CD4-positive, alpha-beta memory T cell (primary cell): ENCODE measurements at regions not wholly inside any gene's neighbourhood (a gene's known extent, or its start where the extent isn't known, plus 50 kb on each side); places are given as distances from the start of the nearest gene placed in this dataset.

Experiments used
- CTCF ChIA-PET: fragments of 350-600 bp; sonication (Branson Sonifier 250); formaldehyde crosslinking; loops from one replicate; lab custom pipeline; 2021; ENCODE audit warnings: inconsistent platforms; ENCODE audit not compliant: partially characterized antibody; lab: Charles Lee
- POLR2A ChIA-PET: fragments of 350-600 bp; sonication (Branson Sonifier 250); formaldehyde crosslinking; loops from one replicate; lab custom pipeline; 2021; ENCODE audit not compliant: partially characterized antibody; lab: Charles Lee
- DNase-seq, 5 donors: peaks; one replicate each; pipeline versions ENCODE4 v3.0.0 to v3.0.0-alpha.2; 2020 to 2022; ENCODE audit warnings: mixed read lengths in 1 of 5
- H3K27ac ChIP-seq: one replicate; pipeline ENCODE4 v1.7.0; 2013; ENCODE audit warnings: low read depth, low read length
- H3K27me3 ChIP-seq: 2 replicates; pipeline ENCODE4 v1.7.0; 2013; ENCODE audit warnings: mild to moderate bottlenecking, low read length, moderate library complexity; ENCODE audit not compliant: insufficient read depth
- H3K36me3 ChIP-seq: 2 replicates; pipeline ENCODE4 v1.7.0; 2013; ENCODE audit warnings: mild to moderate bottlenecking, low read length, moderate library complexity; ENCODE audit not compliant: insufficient read depth
- H3K4me1 ChIP-seq: 2 replicates; pipeline ENCODE4 v1.7.0; 2013; ENCODE audit warnings: mild to moderate bottlenecking, low read length, moderate library complexity; ENCODE audit not compliant: insufficient read depth
- H3K4me3 ChIP-seq, 2 donors: one replicate each; pipeline ENCODE4 v1.7.0; 2013; ENCODE audit warnings: low read length in 2 of 2, mild to moderate bottlenecking in 1 of 2
- H3K9me3 ChIP-seq, 2 donors: one replicate each; pipeline ENCODE4 v1.7.0; 2013; ENCODE audit warnings: low read length in 2 of 2, control low read depth in 1 of 2; ENCODE audit not compliant: control insufficient read depth in 1 of 2
- H3K27ac Mint-ChIP-seq, 7 donors: one replicate each; pipeline ENCODE4 v1.8.0; 2020 to 2021; ENCODE audit warnings: mixed read lengths in 7 of 7, mild to moderate bottlenecking in 6 of 7, inconsistent platforms in 3 of 7, moderate library complexity in 3 of 7
- H3K27me3 Mint-ChIP-seq, 2 donors: one replicate each; pipeline ENCODE4 v1.8.0; 2020 to 2021; ENCODE audit warnings: mixed read lengths in 2 of 2
- H3K36me3 Mint-ChIP-seq, 2 donors: one replicate each; pipeline ENCODE4 v1.8.0; 2020 to 2021; ENCODE audit warnings: mixed read lengths in 2 of 2, inconsistent platforms in 1 of 2, mild to moderate bottlenecking in 1 of 2
- H3K4me1 Mint-ChIP-seq, 4 donors: one replicate each; pipeline ENCODE4 v1.8.0; 2020 to 2021; ENCODE audit warnings: mixed read lengths in 4 of 4, mild to moderate bottlenecking in 1 of 4
- H3K4me3 Mint-ChIP-seq, 8 donors: one replicate each; pipeline ENCODE4 v1.8.0; 2020 to 2021; ENCODE audit warnings: mixed read lengths in 8 of 8, mild to moderate bottlenecking in 7 of 8, moderate library complexity in 6 of 8, inconsistent platforms in 3 of 8
- H3K9me3 Mint-ChIP-seq, 8 donors: one replicate each; pipeline ENCODE4 v1.8.0; 2020 to 2021; ENCODE audit warnings: mixed read lengths in 8 of 8, mild to moderate bottlenecking in 5 of 8, inconsistent platforms in 3 of 8, moderate library complexity in 1 of 8
- intact Hi-C: fragments of 100-400 bp; cut with micrococcal nuclease; formaldehyde crosslinking; loops from one replicate; pipeline ENCODE4 v1.15.1; 2023

DNA sequence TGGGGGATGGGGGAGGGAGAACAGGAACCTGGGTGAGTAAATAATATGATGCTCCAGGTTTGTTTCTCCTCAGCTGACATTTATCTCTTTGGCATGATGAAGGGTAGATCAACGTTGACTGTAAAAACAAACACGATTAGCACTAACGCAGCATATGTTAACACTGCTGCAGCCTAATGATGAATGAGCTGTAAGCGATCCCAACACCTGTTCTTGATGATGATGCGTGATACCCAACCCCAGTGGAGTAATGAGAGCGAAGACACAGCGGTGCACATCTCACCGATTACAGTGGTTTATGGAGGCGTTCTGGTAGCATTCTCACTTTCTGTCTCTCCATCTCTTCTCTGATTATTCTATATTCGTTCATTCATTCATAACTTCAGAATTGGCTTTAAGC, 640.4 kb downstream of the USP25 start:
- CTCF ChIA-PET: no interaction called here
- H3K9me3 ChIP-seq: no peaks in the 10 kb centered on the region
- H3K27me3 Mint-ChIP-seq: no peaks in the 10 kb centered on the region
- no peaks in the 10 kb centered on the region for H3K27me3 ChIP-seq
- H3K36me3 ChIP-seq: no peaks in the 10 kb centered on the region
- POLR2A ChIA-PET: no interaction called here
- no peaks in the 10 kb centered on the region for H3K36me3 Mint-ChIP-seq
- H3K4me1 Mint-ChIP-seq: no peaks in the 10 kb centered on the region
- H3K4me1 ChIP-seq: no peaks in the 10 kb centered on the region
- H3K4me3 ChIP-seq: no peak overlapping the region
- intact Hi-C loops: no loop called here
- peaks cover 0 to 5% (median 0%) of the 10 kb centered on the region in 8 donors for H3K9me3 Mint-ChIP-seq
- no peak overlapping the region for H3K27ac ChIP-seq
- no peak overlapping the region for H3K4me3 Mint-ChIP-seq
- no peak for DNase-seq
- no peak overlapping the region for H3K27ac Mint-ChIP-seq

DNA sequence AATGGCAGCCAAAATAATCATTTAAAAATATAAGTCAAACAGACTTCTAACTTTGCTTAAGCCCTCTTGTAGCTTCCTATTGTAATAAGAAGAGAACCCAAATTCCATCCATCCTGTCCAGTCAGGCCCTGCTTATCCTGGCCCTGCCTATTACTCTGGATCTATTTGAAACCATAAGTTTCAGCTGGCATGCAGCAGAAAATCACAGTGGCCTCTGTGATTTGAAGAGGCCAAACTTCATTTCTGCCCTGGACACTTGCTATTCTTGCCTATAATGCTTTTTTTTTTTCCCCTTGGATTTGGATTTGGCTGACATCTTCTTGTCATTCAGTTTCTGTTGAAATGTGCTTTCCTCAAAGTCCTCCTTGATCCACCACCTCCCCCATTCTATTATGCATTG, 642.8 kb downstream of the USP25 start:
- no peaks in the 10 kb centered on the region for H3K27me3 ChIP-seq
- no peaks in the 10 kb centered on the region for H3K36me3 ChIP-seq
- H3K4me3 Mint-ChIP-seq: no peak overlapping the region
- no peak overlapping the region for H3K27ac Mint-ChIP-seq
- CTCF ChIA-PET: no interaction called here
- H3K9me3 Mint-ChIP-seq: peaks cover 0 to 7% (median 0%) of the 10 kb centered on the region in 8 donors
- H3K9me3 ChIP-seq: no peaks in the 10 kb centered on the region
- intact Hi-C loops: no loop called here
- H3K27ac ChIP-seq: no peak overlapping the region
- H3K27me3 Mint-ChIP-seq: no peaks in the 10 kb centered on the region
- no peaks in the 10 kb centered on the region for H3K4me1 ChIP-seq
- POLR2A ChIA-PET: no interaction called here
- no peaks in the 10 kb centered on the region for H3K36me3 Mint-ChIP-seq
- no peak for DNase-seq
- no peak overlapping the region for H3K4me3 ChIP-seq
- no peaks in the 10 kb centered on the region for H3K4me1 Mint-ChIP-seq

DNA sequence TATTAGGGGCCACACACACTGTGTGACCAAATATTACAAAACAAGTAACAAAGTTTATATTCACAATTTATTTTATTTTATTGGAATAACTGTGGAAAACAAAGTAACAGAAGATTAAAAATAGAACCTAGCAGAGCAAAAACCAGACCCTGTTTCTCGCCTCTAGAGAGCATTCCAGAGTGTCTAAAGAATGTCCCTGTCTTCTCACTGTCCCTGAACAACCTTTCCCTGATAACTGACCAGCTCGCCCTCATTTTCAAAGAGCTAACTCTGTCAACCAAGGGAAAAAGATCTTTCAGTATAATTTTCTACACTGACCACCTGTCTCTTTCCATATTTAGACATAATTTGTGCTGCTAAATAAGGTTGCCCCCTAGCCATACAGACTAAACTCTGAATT, 646.9 kb downstream of the USP25 start:
- Mint-ChIP-seq H3K27ac (no peak overlapping the region), H3K36me3 (no peaks in the 10 kb centered on the region), H3K4me1 (no peaks in the 10 kb centered on the region), H3K4me3 (no peak overlapping the region), H3K27me3 (no peaks in the 10 kb centered on the region), H3K9me3 (peaks cover 0 to 5% (median under 1%) of the 10 kb centered on the region in 8 donors)
- ChIA-PET CTCF (no interaction called here), POLR2A (no interaction called here)
- no peak overlapping the region for H3K4me3 ChIP-seq
- intact Hi-C loops: no loop called here
- no peaks in the 10 kb centered on the region for H3K4me1 ChIP-seq
- no peaks in the 10 kb centered on the region for H3K27me3 ChIP-seq
- DNase-seq: no peak
- H3K9me3 ChIP-seq: no peaks in the 10 kb centered on the region
- no peak overlapping the region for H3K27ac ChIP-seq
- H3K36me3 ChIP-seq: no peaks in the 10 kb centered on the region

DNA sequence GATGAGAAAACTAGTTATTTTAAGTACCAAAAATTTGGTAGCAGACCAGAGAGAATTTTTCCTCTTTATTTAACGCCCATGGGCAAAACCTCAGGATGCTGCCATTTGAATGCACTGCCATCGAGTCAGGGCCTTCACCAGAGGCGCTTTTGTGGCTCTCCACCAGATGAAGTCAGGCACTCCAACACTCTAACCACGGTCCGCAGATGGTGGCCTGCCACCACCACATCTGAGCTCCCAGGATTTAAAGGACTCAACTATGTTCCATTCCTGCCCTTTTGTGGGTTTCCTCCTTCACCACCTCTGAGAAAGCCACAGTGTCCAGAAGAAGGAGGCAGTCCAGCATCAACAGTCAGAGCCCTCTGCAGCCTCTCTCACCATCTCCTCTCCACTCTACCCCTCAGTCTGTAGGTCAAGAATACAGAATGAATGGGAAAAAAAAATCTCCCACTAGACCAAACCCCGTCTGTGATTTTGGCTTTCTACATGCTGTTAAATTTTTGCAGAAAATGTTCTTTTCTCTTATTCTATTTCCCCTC, 647.4 kb downstream of the USP25 start:
- Histone ChIP-seq H3K4me1 (no peaks in the 10 kb centered on the region), H3K27me3 (no peaks in the 10 kb centered on the region), H3K4me3 (no peak overlapping the region), H3K36me3 (no peaks in the 10 kb centered on the region), H3K27ac (no peak overlapping the region), H3K9me3 (no peaks in the 10 kb centered on the region)
- peaks cover 0 to 4% (median under 1%) of the 10 kb centered on the region in 8 donors for H3K9me3 Mint-ChIP-seq
- no peak overlapping the region for H3K27ac Mint-ChIP-seq
- POLR2A ChIA-PET: no interaction called here
- H3K4me1 Mint-ChIP-seq: no peaks in the 10 kb centered on the region
- CTCF ChIA-PET: no interaction called here
- H3K36me3 Mint-ChIP-seq: no peaks in the 10 kb centered on the region
- DNase-seq: no peak
- H3K4me3 Mint-ChIP-seq: no peak overlapping the region
- intact Hi-C loops: no loop called here
- no peaks in the 10 kb centered on the region for H3K27me3 Mint-ChIP-seq

DNA sequence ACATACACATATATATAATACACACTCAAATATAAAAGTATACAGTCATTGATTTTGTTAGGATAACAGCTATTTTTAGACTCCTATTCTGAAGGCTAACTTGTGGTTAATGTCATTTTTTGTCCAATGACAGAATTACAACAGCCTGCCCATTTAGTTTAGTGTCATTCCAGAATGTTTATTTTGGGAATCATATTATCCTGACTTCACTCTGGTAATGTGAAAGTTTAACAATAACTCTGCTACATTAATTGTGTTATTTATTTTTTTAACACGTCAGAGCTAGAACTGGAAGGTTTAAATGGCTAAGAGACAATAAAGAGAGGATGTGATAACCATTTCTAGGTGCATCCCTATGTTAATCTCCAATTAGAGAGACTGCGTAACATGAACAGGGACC, 648.1 kb downstream of the USP25 start:
- Histone ChIP-seq H3K27me3 (no peaks in the 10 kb centered on the region), H3K4me3 (no peak overlapping the region), H3K4me1 (no peaks in the 10 kb centered on the region), H3K9me3 (no peaks in the 10 kb centered on the region), H3K36me3 (no peaks in the 10 kb centered on the region), H3K27ac (no peak overlapping the region)
- H3K36me3 Mint-ChIP-seq: no peaks in the 10 kb centered on the region
- CTCF ChIA-PET: interaction anchor here (0.5 kb wide), 1 partner anchor 317 kb away, joined by 3 read pairs; no protein-coding TSS in a partner anchor
- DNase-seq: no peak
- H3K4me3 Mint-ChIP-seq: no peak overlapping the region
- no peaks in the 10 kb centered on the region for H3K4me1 Mint-ChIP-seq
- H3K27me3 Mint-ChIP-seq: no peaks in the 10 kb centered on the region
- POLR2A ChIA-PET: no interaction called here
- H3K9me3 Mint-ChIP-seq: peaks cover 0 to 5% (median under 1%) of the 10 kb centered on the region in 8 donors
- no peak overlapping the region for H3K27ac Mint-ChIP-seq
- intact Hi-C loops: no loop called here

DNA sequence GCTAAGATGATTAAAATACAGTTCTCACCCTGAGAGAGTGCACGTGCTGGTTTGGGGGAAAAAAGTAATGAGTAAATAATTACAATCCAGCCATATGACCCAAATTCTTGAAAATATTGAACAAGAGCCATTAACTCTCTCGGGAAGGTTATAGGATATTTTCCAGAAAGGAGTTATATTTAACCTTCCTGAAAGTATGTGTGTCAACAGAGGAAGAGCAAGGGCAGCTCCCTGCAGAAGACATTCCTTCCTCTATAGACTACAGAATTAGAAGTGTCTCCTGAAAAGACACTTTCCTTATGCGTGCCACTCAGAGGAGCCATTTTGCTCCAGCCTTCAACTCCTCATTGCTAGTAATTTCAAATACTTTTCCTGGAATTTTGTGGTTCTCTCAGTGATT, 648.7 kb downstream of the USP25 start:
- Mint-ChIP-seq H3K36me3 (no peaks in the 10 kb centered on the region), H3K4me3 (no peak overlapping the region), H3K27me3 (no peaks in the 10 kb centered on the region), H3K27ac (no peak overlapping the region), H3K4me1 (no peaks in the 10 kb centered on the region), H3K9me3 (peaks cover 0 to 5% (median 0%) of the 10 kb centered on the region in 8 donors)
- Histone ChIP-seq H3K27me3 (no peaks in the 10 kb centered on the region), H3K4me1 (no peaks in the 10 kb centered on the region), H3K27ac (no peak overlapping the region), H3K36me3 (no peaks in the 10 kb centered on the region), H3K4me3 (no peak overlapping the region), H3K9me3 (no peaks in the 10 kb centered on the region)
- POLR2A ChIA-PET: no interaction called here
- intact Hi-C loops: no loop called here
- DNase-seq: no peak
- CTCF ChIA-PET: interaction anchor here (0.5 kb wide), 1 partner anchor 317 kb away, joined by 3 read pairs; no protein-coding TSS in a partner anchor

DNA sequence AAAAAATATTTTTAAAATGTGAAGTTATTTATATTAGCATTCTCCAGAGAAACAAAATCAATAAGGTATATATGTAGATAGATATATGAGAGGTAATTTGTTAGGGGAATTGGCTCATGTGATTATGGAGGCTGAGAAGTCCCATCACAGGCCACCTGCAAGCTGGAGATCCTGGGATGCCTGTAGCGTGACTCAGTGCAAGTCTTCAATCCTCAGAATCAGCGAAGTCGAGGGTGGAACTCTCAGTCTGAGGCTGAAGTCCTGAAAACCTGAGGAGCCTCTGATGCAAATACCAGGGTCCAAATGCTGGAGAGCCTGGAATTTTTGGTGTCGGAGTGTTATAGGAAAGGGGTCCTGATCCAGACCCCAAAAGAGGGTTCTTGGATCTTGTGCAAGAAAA, 658.5 kb downstream of the USP25 start:
- Mint-ChIP-seq H3K27me3 (no peaks in the 10 kb centered on the region), H3K9me3 (peaks cover 0 to 14% (median 3%) of the 10 kb centered on the region in 8 donors), H3K36me3 (no peaks in the 10 kb centered on the region), H3K4me3 (no peak overlapping the region), H3K4me1 (no peaks in the 10 kb centered on the region), H3K27ac (no peak overlapping the region)
- POLR2A ChIA-PET: no interaction called here
- no peak overlapping the region for H3K4me3 ChIP-seq
- CTCF ChIA-PET: no interaction called here
- H3K4me1 ChIP-seq: no peaks in the 10 kb centered on the region
- H3K36me3 ChIP-seq: no peaks in the 10 kb centered on the region
- no peak for DNase-seq
- no peak overlapping the region for H3K27ac ChIP-seq
- intact Hi-C loops: no loop called here
- H3K9me3 ChIP-seq: no peaks in the 10 kb centered on the region
- no peaks in the 10 kb centered on the region for H3K27me3 ChIP-seq
